HG02943 (cell line): ENCODE measurements at regions not wholly inside any gene's neighbourhood (a gene's known extent, or its start where the extent isn't known, plus 50 kb on each side); places are given as distances from the start of the nearest gene placed in this dataset.
A peak's percentile ranks its signal among the peaks of the same experiment; 100 is the strongest.
"Not testable (repeated sequence)": the region's sequence is repeated elsewhere in the genome, so short reads cannot be mapped to it uniquely, and the experiment has no call there.

Experiments used
- ATAC-seq: cut with Tn5 transposase; IDR thresholded peaks from one replicate; pipeline ENCODE4 v1.9.1; 2021; ENCODE audit warnings: mild to moderate bottlenecking, low read depth, moderate library complexity; ENCODE audit not compliant: unreplicated experiment

DNA sequence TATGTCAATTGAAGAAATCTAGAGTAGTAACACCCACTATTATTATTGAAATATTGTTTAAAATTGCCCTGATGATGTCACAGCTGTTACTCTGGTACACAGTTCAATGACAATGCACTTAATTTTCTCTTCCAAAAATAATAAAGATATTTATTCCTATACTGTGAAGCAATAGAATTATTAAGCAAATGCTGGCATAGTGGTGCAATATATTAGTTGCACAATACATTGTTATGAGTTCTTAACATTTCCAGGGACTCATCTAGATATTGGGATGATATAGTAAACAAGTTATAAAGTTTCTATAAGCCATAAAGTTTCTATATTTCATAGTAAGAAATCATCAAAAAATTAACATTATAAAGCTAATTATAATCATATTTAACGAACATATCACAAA is 897.8 kb downstream of the LRFN5 start:
- ATAC-seq = no peak

- no peak for ATAC-seq
These were observed 892.5 kb downstream of the LRFN5 start for GRCh38 chr14:42499137-42499536.

- ATAC-seq = no peak
These were observed 883.9 kb downstream of the LRFN5 start for GRCh38 chr14:42490536-42490935.

DNA sequence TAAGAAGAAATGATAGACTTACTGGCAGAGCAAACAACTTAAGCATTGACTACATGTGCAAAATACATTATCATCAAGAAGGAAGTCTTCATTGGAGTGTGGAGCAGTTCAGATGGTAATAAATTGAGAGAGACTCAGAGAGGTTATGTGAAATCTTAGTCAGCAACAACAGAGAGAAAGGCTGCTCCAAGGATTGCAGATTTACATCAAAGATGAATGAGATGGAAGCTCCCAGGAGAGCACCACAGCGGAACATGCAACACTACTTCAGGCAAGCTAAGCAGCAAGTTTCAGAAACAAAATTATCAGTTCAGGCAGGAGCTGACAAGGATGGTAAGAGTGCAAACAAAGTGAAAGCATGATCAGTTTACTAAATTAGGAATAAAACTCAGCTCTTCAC is 882.3 kb downstream of the LRFN5 start:
- ATAC-seq = no peak

DNA sequence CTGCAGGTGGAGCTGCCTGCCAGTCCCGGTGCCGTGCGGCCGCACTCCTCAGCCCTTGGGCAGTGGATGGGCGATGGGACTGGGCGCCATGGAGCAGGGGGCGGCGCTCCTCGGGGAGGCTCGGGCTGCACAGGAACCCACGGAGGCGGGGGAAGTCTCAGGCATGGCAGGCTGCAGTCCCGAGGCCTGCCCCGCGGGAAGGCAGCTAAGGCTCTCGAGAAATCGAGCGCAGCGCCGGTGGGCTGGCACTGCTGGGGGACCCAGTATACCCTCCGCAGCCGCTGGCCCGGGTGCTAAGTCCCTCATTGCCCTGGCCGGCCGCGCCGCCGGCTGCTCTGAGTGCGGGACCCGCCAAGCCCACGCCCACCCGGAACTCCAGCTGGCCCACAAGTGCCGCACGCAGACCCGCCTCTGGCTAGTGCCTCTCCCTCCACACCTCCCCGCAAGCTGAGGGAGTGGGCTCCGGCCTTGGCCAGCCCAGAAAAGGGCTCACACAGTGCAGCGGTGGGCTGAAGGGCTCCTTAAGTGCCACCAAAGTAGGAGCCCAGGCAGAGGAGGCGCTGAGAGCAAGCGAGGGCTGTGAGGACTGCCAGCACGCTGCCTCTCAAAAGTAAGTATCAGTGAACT is 875.8 kb downstream of the LRFN5 start:
- not testable (repeated sequence) for ATAC-seq

DNA sequence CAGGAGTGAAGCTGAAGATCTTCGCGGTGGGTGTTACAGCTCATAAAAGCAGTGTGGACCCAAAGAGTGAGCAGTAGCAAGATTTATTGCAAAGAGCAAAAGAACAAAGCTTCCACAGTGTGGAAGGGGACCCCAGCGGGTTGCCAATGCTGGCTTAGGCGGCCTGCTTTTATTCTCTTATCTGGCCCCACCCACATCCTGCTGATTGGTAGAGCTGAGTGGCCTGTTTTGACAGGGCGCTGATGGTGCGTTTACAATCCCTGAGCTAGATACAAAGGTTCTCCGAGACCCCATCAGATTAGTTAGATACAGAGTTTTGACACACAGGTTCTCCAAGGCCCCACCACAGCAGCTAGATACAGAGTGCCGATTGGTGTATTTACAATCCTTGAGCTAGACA is 875.0 kb downstream of the LRFN5 start:
- ATAC-seq = not testable (repeated sequence)

DNA sequence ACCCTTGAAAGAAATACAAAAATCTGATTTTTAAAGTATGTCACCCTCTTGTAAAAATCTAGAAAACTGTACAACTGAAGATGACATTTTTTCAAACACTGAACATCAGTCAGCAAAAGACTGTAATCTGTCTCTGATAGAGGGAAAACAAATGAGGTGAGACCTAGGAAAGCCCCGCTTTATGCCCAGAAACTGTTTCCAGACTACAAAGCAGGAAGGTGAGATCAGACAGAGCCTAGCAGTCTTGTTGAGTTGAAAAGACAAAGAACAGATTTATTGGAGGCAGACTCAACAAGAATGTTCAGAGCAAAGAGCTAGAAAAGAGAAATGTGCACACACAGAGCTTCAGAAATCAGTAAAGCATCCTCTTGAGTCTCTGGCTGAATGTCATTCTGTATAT is 873.6 kb downstream of the LRFN5 start:
- ATAC-seq = no peak

DNA sequence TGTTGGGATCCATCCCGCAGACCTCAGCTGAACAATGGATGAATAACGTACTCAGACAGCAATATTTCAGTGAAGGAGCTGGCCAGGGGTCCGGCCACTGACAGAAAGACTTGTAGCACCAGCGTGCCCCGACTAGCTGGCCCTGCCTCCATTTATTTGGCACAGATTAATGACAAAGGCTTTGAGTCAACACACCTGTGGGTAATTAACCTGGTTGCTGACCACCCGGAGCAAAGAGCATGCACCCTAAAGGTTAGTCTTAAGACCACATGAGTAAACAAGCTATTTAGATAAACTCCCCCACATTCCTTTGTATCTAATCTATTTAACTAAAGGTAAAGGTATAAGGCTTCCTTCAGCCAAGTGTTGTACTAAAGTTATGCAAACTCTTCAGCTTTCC is 868.6 kb downstream of the LRFN5 start:
- no peak for ATAC-seq

DNA sequence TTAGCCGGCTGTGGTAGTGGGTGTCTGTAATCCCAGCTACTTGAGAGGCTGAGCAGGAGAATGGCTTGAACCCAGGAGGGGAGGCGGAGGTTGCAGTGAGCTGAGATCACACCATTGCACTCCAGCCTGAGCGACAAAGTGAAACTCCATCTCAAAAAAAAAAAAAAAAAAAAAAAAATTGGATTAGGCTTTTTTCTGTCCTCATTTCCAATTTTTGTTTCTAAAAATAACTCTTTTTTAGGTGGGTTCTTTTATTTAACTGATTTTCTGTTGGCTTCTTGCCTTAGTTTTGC is 863.7 kb downstream of the LRFN5 start:
- ATAC-seq = no peak

- no peak for ATAC-seq
These were observed 863.2 kb downstream of the LRFN5 start for GRCh38 chr14:42469637-42470426.

DNA sequence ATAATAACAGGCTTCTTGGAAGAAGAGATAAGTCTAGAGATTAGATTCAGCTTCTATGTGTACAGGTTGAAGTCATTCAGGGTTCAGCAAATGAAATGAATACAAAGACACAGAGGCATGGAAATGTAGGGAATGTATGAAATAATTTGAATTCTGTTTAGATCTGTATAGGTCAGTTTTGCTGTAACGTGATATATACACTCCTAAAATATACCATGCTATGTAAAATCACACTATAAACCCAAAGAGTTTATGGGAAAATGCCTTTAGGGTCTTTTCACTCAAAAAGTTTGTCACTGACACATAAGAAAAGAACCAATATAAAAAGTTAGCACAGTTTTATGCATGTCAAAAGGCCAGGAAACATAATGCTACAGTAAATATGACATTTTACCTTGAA is 854.0 kb downstream of the LRFN5 start:
- no peak for ATAC-seq

DNA sequence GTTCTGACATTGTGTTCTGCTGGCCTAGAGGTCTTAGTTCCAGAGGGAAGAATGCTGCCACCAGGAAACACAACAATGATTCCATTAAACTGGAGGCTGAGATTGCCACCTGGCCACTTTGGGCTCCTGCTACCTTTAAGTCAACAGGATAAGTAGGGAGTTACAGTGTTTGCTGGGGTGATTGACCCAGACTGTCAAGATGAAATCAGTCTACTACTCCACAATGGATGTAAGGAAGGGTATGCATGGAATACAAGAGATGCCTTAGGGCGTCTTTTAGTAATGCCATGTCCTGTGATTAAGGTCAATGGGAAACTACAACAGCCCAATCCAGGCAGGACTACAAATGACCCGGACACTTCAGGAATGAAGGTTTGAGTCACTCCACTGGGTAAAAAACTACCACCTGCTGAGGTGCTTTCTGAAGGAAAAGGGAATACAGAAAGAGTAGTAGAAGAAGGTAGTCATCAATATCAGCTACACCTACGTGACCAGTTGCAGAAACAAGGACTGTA is 852.6 kb downstream of the LRFN5 start:
- ATAC-seq = no peak

DNA sequence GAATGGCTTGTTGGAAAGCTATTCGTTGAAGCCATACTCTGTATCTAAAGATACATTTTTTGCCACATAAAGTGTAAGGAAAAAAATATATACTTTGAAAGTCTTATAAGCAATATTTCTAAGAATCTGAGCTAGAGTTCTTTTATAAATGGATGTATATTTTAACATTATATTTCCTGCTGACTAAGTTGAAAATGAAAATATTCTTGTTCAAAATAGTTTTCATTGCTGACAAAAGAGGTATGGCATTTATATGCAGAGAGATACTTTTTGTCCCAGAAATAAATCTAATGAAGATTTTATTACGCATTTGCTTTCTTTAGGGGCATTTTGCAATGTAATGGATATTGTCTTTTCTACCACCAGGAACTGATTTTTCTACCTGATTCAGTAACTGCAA is 834.9 kb downstream of the LRFN5 start:
- no peak for ATAC-seq

DNA sequence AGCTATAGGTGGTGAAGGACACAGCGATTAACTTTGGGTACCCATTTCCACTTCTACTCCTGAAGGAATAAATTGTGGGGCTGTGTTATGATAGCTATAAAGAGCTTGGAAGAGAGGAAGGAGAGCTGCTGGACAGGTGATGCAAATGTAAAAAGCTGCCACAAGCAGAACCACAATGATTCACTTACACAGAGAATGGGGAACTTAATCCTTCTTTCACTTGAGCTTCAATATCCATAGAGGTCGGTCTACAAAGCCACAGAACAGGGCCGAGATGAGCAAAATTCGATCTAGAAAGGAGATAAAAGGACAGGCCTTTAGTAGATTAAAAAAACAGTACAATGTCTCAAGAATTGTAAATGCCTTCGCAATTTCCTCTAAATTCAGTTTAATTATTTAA is 831.1 kb downstream of the LRFN5 start:
- ATAC-seq = no peak

DNA sequence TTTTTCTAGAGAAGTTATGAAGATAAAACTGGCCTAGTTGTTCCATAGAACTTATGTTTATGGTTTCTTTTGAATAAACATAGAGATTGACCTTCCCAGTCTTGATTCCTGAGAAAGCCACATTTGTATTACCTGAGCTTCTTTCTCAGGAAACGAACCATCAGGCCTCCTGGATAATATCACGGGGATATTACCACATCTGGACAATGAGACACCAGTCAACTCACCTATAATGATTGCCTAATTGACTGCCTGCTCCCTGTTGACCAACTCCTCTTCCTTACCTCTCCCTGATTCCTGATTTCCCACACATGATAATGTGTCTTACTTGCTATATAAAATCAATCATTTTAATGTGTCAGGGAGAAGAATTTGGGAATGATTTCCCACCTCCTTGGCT is 822.7 kb downstream of the LRFN5 start:
- ATAC-seq = no peak

DNA sequence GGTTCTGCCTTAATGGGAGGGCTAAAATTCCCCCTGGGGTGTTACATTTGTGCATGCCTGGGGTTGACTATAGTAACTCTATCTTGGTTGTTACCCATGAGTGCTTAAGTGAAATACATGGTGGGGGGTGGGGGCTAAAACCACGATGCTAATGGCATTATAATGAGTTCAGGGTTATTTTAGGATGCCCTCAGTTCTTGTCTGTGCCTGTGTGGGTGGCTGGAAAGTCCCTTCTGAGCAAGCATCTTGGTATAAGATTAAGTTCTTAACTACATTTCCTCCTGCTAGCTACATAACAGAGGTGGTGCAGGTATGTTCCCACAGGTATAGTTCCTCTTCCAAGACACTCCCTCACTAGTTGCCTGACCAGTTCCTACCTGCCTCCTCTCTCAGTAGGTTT is 822.3 kb downstream of the LRFN5 start:
- ATAC-seq = peak; percentile 95

- no peak for ATAC-seq
These were observed 817.8 kb downstream of the LRFN5 start for GRCh38 chr14:42424501-42424900.

- ATAC-seq = no peak
These were observed 814.9 kb downstream of the LRFN5 start for GRCh38 chr14:42421377-42422078.

- ATAC-seq = no peak
These were observed 813.4 kb downstream of the LRFN5 start for GRCh38 chr14:42420071-42420470.

GRCh38 chr14:42407153-42407552 is 800.5 kb downstream of the LRFN5 start:
- ATAC-seq = peak; percentile 65

- peak; percentile 82 for ATAC-seq
These were observed 784.6 kb downstream of the LRFN5 start for GRCh38 chr14:42391146-42391834.
